GM03348 (cell line): ENCODE measurements at regions not wholly inside any gene's neighbourhood (a gene's known extent, or its start where the extent isn't known, plus 50 kb on each side); places are given as distances from the start of the nearest gene placed in this dataset.
"Not testable (repeated sequence)": the region's sequence is repeated elsewhere in the genome, so short reads cannot be mapped to it uniquely, and the experiment has no call there.

ENCODE experiments used
- DNase-seq: peaks from one replicate; pipeline ENCODE4 v3.0.0; 2012; ENCODE audit warnings: low spot score

GRCh38 chr2:181737302-181737701 is 57.0 kb upstream of the NEUROD1 start:
- DNase-seq: not testable (repeated sequence)

GRCh38 chr2:181738074-181738473 is 57.8 kb upstream of the NEUROD1 start:
- no peak for DNase-seq

GRCh38 chr2:181738563-181738962 is 58.2 kb upstream of the NEUROD1 start:
- no peak for DNase-seq

DNA sequence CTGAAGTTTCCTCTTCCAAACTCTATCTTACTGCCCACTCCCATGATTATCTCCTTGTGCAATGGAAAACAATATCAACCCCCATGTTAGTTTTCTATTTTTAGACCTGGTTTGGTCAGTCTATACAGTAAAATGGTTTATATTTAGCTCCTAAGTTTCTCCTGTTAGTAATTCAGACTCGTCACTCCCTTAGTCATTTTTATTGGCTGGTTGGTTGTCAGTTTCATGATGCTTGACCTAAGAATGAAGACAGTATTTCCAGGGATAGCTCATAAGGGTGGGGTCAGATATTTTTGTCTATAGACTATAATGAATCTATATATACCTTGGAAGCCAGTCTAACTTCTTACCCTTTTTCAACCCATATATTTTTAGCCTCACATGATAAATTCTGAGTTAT is 61.4 kb upstream of the NEUROD1 start:
- DNase-seq: peak; percentile 16

- DNase-seq: no peak
Measured at GRCh38 chr2:181742361-181742760, 62.0 kb upstream of the NEUROD1 start.

- peak; percentile 58 for DNase-seq
Measured at GRCh38 chr2:181742922-181743722, 62.8 kb upstream of the NEUROD1 start.

DNA sequence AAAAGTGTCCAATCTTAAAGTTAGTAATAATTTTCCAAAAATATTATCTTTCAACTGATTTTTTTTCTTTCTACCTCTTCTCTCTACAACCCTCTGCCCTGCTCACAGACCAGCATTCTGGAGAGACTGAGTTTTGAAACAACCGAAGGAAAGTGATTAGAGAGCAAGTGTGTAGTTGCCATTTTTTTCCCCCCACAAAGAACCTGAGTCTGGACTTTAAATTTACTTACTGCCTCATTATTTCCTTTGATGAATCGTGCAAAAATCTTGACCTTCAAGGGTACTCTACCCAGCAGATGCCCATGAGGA is 63.4 kb upstream of the NEUROD1 start:
- no peak for DNase-seq

DNA sequence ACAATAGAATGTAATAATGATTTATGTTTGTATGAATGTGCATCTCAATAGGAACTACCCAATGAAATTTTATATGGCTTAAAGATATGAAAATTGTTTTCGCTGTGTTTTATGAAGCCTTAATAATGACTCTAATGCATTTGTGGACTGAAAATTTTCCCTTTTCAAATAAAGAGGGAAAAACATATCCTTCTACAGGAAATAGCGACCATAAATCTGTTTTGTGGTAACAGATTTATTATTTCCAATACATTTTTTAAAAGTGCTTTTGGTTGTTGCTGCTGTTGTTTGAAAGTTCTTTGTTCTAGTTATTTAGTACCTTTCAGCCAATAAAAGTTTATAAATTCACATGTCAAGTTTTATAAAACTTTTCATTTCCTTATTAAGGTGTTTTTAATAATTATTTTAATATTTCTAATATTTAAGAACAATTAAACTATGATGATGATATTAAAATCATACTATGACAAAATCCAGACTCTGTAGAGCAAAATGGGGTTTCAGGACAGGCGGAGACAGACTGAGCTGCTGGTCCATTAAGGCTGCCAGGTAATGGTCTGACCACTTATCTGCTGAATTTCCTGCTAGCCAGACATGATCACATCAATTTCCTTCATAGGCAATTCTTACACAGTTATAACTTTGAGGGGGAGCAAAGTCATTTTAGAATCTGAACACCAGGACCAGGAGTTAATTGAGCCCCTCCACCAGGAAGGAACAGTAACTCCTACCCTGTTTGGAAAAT is 65.7 kb upstream of the NEUROD1 start:
- DNase-seq: no peak

GRCh38 chr2:181746844-181747243 is 66.5 kb upstream of the NEUROD1 start:
- no peak for DNase-seq

DNA sequence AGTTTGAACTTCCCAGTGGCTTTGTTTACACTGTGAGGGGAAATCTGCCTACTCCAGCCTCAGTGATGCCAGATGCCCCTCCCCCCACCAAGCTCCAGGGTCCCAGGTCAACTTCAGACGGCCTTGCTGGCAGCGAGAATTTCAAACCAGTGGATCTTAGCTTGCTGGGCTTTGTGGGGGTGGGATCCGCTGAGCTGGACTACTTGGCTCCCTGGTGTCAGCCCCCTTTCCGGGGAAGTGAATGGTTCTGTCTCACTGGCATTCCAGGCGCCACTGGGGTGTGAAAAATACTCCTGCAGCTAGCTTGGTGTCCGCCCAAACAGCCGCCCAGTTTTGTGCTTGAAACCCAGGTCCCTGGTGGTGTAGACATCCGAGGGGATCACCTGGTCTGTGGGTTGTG is 70.0 kb upstream of the NEUROD1 start:
- DNase-seq: no peak

GRCh38 chr2:181751266-181752030 is 71.1 kb upstream of the NEUROD1 start:
- no peak for DNase-seq

GRCh38 chr2:181752301-181752700 is 72.0 kb upstream of the NEUROD1 start:
- DNase-seq: no peak

- DNase-seq: no peak
Measured at GRCh38 chr2:181753686-181754085, 73.4 kb upstream of the NEUROD1 start.

DNA sequence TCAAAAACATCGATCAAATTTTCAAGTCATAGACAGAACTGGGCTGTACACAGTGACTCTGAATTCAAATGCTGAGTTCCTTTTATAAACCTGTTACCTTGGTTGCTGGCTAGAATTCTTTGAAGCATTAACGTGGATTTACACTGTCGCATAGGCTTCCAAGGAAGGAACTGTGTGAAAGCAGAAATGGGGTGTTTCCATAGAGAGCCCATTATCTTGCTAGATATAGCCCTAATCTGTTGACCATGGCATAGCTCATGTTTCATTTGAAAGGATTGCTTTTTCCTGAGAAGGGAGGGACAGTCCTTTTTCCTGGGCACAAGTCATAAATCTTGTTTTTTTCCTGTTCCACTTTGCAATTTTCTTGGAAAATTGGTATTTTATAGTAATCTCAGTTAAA is 73.8 kb upstream of the NEUROD1 start:
- DNase-seq: no peak

GRCh38 chr2:181755181-181755580 is 74.9 kb upstream of the NEUROD1 start:
- no peak for DNase-seq

DNA sequence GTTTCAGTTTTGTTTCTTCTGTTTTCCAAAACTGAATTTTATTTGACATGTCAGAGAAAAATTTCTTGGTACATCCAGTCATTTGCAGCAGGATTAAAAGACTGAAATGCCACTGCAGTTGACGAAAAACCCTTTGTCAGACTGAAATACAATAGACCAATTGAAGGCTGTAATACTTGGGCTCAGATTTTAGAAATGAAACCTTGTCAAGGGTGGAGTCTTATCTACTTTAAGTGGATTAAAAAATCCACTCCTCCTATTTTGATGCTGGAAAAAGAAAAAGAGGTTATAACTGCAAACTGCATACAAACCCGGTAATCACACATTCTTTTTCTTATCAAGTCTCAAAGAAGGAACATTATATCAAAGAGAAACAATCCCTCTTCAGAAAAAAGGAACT is 80.2 kb upstream of the NEUROD1 start:
- no peak for DNase-seq

GRCh38 chr2:181761175-181761574 is 80.9 kb upstream of the NEUROD1 start:
- DNase-seq: no peak

GRCh38 chr2:181762000-181762399 is 81.7 kb upstream of the NEUROD1 start:
- DNase-seq: no peak

DNA sequence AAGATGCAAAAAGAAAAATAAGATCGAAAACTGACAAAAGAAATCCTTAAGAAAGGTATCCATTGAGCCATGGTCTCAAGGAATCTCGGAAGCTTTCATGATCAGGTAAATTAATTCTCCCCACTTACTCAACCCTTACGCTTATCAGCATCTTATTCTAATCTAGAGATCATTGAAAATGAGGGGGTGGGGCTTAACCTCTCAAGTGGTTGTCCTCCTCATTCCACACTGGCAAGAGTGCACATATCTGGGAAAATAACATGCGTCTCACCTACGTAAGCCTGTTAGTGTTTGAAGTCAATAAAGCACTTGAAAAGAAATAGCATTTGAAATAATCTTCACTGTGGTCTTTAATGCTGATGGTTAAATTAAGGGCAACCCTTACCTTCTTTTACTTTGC is 82.5 kb upstream of the NEUROD1 start:
- no peak for DNase-seq

DNA sequence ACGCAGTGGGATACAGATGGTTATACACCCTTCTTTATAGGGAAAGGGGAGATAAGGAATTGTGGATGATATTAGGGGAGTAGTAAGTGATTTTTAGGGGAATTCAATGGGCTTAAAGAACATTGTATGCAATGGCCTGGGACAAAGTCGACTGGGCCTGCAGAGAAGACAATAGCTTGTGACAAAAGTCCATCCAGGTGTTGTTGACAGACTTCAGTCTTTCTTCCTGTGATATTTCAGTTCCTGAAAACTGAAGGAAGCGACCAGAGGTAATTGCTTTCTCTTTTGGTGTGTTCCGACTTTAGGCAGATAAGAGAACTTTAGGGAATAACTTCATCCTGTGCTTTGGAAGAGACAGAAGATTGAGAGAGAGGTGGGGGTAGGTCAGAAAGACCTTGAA is 83.1 kb upstream of the NEUROD1 start:
- DNase-seq: no peak

DNA sequence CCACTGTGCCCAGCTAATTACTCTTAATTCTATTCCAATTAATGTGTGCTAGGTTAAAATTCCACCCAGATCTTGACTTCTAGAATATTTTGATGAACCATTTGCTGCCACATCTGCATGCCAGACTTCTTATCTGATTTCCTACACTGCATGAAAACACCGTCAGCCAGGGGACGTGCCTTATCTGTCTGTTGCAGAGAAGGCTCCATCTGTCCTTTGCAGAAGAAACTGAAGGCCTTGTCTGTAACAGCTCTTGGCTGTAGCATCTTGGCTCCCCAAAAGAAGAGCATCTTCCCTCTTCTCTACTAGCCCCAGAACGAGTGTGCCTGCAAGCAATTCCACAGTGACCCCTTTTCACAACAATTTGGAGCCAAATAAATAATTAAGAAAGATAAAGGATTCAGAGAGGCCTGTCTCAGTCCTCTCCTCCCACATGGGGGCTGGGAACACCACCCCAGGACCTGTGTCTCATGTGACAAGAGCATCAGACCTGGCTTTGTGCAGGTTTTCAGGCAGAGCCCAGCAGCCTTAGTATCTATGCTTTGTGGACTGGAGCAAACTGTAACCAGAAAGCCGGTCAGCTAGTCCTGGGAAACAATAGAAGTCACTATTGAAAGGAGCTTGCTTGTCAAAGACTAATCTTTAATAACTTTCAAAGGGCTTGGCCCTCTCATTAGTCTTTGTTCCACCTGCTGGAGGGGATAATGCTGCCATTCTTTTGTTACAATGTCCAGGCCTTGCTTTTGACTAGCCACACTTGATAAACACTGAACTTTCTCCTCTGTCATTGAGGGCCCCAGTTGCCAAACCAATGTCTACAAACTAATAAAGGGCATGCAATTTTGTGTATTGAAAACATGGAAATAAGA is 84.0 kb upstream of the NEUROD1 start:
- DNase-seq: no peak

DNA sequence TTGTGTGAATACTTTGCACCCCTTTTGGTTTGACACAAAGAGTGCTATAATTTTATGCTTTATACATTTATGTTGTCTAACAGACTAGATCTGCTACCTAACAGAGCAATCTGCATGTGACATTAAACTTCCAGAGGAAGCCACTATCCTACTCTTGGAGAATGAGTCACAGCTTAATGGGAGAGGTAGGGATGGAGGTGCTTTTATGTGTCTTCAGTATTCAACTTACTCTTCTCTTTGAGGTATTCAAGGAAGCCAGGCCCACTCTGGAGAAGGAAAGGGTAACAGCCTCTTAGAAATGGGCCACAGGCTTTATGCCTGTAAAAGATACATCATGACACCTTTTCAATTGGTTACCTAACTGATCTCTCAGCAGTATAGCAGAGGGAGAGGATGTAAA is 85.8 kb upstream of the NEUROD1 start:
- no peak for DNase-seq
